HG03139 (cell line): ENCODE measurements at regions not wholly inside any gene's neighbourhood (a gene's known extent, or its start where the extent isn't known, plus 50 kb on each side); places are given as distances from the start of the nearest gene placed in this dataset.
"Not testable (repeated sequence)": the region's sequence is repeated elsewhere in the genome, so short reads cannot be mapped to it uniquely, and the experiment has no call there.

Source experiments
- ATAC-seq: cut with Tn5 transposase; IDR thresholded peaks from one replicate; pipeline ENCODE4 v1.9.1; 2021; ENCODE audit not compliant: unreplicated experiment

GRCh38 chr3:103158183-103158582, 723.4 kb downstream of the ZPLD1 start:
- no peak for ATAC-seq

- ATAC-seq, result no peak
Measured at GRCh38 chr3:103166890-103167289, 732.1 kb downstream of the ZPLD1 start.

GRCh38 chr3:103167850-103168249, 733.0 kb downstream of the ZPLD1 start:
- no peak for ATAC-seq

- no peak for ATAC-seq
Measured at GRCh38 chr3:103169289-103169688, 734.5 kb downstream of the ZPLD1 start.

- ATAC-seq, result peak; percentile 81
Measured at GRCh38 chr3:103170651-103171050, 735.8 kb downstream of the ZPLD1 start.

GRCh38 chr3:103173940-103174339, 739.1 kb downstream of the ZPLD1 start:
- ATAC-seq, result no peak

GRCh38 chr3:103181160-103181559, 746.3 kb downstream of the ZPLD1 start:
- ATAC-seq, result no peak

GRCh38 chr3:103184772-103185171, 750.0 kb downstream of the ZPLD1 start:
- no peak for ATAC-seq

- ATAC-seq, result no peak
Measured at GRCh38 chr3:103189941-103190340, 755.1 kb downstream of the ZPLD1 start.

GRCh38 chr3:103195216-103195615, 760.4 kb downstream of the ZPLD1 start:
- no peak for ATAC-seq

GRCh38 chr3:103203441-103203840, 768.6 kb downstream of the ZPLD1 start:
- no peak for ATAC-seq

GRCh38 chr3:103210583-103210982, 775.8 kb downstream of the ZPLD1 start:
- ATAC-seq, result no peak

GRCh38 chr3:103218146-103218545, 783.3 kb downstream of the ZPLD1 start:
- peak; percentile 100 for ATAC-seq

GRCh38 chr3:103218793-103219192, 784.0 kb downstream of the ZPLD1 start:
- ATAC-seq, result no peak

GRCh38 chr3:103227651-103228050, 792.8 kb downstream of the ZPLD1 start:
- ATAC-seq, result no peak

GRCh38 chr3:103247459-103247858, 812.6 kb downstream of the ZPLD1 start:
- no peak for ATAC-seq

GRCh38 chr3:103254827-103255226, 820.0 kb downstream of the ZPLD1 start:
- ATAC-seq, result not testable (repeated sequence)

GRCh38 chr3:103269287-103269686, 834.5 kb downstream of the ZPLD1 start:
- no peak for ATAC-seq

- ATAC-seq, result no peak
Measured at GRCh38 chr3:103271575-103271974, 836.8 kb downstream of the ZPLD1 start.

GRCh38 chr3:103295974-103296570, 861.3 kb downstream of the ZPLD1 start:
- no peak for ATAC-seq

- ATAC-seq, result not testable (repeated sequence)
Measured at GRCh38 chr3:103297502-103297901, 862.7 kb downstream of the ZPLD1 start.

GRCh38 chr3:103306104-103306503, 871.3 kb downstream of the ZPLD1 start:
- no peak for ATAC-seq

GRCh38 chr3:103308921-103309320, 874.1 kb downstream of the ZPLD1 start:
- ATAC-seq, result no peak
